Naive thymus-derived CD8-positive, alpha-beta T cell (primary cell): ENCODE measurements at regions not wholly inside any gene's neighbourhood (a gene's known extent, or its start where the extent isn't known, plus 50 kb on each side); places are given as distances from the start of the nearest gene placed in this dataset.

ENCODE experiments used
- ATAC-seq, 2 donors: fragments of 150-1000 bp; cut with Tn5 transposase in 1 of 2; sonication (Bioruptor Pico), chemical (Tn5 transposase) in 1 of 2; 1 replicate in 1 of 2; 2 replicates in 1 of 2; pipeline ENCODE4 v1.10.0; 2021; ENCODE audit warnings: mild to moderate bottlenecking in 2 of 2, moderate library complexity in 2 of 2
- POLR2A ChIA-PET: fragments of 350-600 bp; sonication (Branson Sonifier 250); formaldehyde crosslinking; loops from one replicate; lab custom pipeline; 2021; ENCODE audit warnings: antibody characterized with exemption; lab: Charles Lee
- DNase-seq, 10 donors: peaks; one replicate each; pipeline versions ENCODE4 v3.0.0 to v3.0.0-alpha.2; 2020 to 2022
- H3K27ac Mint-ChIP-seq, 10 donors: one replicate each; pipeline ENCODE4 v1.8.0; 2020 to 2022; ENCODE audit warnings: mild to moderate bottlenecking in 10 of 10, mixed read lengths in 10 of 10, moderate library complexity in 4 of 10, inconsistent platforms in 1 of 10
- H3K27me3 Mint-ChIP-seq, 5 donors: one replicate each; pipeline ENCODE4 v1.8.0; 2021 to 2022; ENCODE audit warnings: mixed read lengths in 5 of 5
- H3K36me3 Mint-ChIP-seq, 3 donors: one replicate each; pipeline ENCODE4 v1.8.0; 2020 to 2022; ENCODE audit warnings: mixed read lengths in 3 of 3, mild to moderate bottlenecking in 2 of 3, inconsistent platforms in 1 of 3
- H3K4me1 Mint-ChIP-seq, 4 donors: one replicate each; pipeline ENCODE4 v1.8.0; 2021 to 2022; ENCODE audit warnings: mixed read lengths in 4 of 4
- H3K4me3 Mint-ChIP-seq, 10 donors: one replicate each; pipeline ENCODE4 v1.8.0; 2020 to 2022; ENCODE audit warnings: mild to moderate bottlenecking in 10 of 10, mixed read lengths in 10 of 10, moderate library complexity in 6 of 10, inconsistent platforms in 1 of 10
- H3K9me3 Mint-ChIP-seq, 9 donors: one replicate each; pipeline ENCODE4 v1.8.0; 2020 to 2022; ENCODE audit warnings: mixed read lengths in 9 of 9, mild to moderate bottlenecking in 3 of 9, inconsistent platforms in 1 of 9, moderate library complexity in 1 of 9

- ATAC-seq (no peak), DNase-seq (no peak)
- Mint-ChIP-seq H3K4me1 (peaks cover 2 to 14% (median 4%) of the 10 kb centered on the region in 4 donors), H3K27me3 (peaks cover 0 to 13% (median 9%) of the 10 kb centered on the region in 5 donors), H3K4me3 (no peak overlapping the region), H3K9me3 (peaks cover 0 to 1% (median 0%) of the 10 kb centered on the region in 9 donors), H3K27ac (no peak overlapping the region), H3K36me3 (no peaks in the 10 kb centered on the region)
- POLR2A ChIA-PET: no interaction called here
Measured at GRCh38 chr2:128748835-128749605, 430.4 kb upstream of the HS6ST1 start.

DNA sequence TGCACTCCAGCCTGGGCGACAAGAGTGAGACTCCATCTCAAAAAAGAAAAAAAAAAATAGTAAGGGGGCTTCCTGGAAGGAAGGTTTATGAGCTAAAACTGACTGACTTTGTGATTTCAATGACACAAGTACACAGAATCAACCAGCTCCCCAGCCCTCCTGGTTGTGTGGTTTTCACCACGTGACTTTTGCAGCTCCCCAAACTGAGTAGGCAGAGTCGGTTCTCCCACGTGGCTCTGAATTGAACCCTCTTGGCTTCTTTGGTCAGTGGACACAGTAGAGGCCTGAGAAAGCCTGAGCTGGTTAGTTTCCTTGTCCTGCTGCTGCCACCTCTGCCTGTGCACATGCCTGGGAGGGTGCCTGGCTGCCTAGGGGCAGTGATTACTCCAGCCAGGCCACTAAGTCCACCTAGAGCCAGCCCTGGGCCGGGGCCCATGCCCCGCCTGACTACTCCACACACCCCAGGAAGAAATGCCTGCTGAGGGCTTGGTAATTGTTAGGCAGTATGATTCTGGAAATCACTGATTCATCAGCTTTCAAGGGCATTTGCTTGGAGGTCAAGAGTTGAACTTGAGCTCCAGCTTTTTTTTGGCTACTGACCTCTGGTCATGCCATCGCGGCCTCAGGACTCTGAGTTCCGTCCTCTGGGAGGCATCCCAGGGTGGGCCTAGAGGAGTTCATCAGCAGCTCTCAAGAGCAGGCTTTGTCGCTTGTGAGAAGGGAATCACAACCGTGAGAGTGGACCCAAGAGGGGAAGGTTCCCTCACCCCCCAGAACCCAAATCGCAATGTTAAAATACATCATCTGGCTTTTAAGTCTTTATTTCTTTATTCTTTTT is 431.9 kb upstream of the HS6ST1 start:
- Mint-ChIP-seq H3K4me1 (peaks cover 5 to 27% (median 13%) of the 10 kb centered on the region in 4 donors), H3K27me3 (peaks cover 1 to 13% (median 9%) of the 10 kb centered on the region in 5 donors), H3K27ac (peak overlapping the region in 2 of 10 donors; percentile 18 to 47), H3K4me3 (no peak overlapping the region), H3K9me3 (peaks cover 0 to 1% (median 0%) of the 10 kb centered on the region in 9 donors), H3K36me3 (no peaks in the 10 kb centered on the region)
- ATAC-seq (no peak), DNase-seq (no peak)
- POLR2A ChIA-PET: interaction anchor here (0.6 kb wide), 1 partner anchor 1601 kb away, joined by 3 read pairs; no protein-coding TSS in a partner anchor

GRCh38 chr2:128751746-128752145 is 433.1 kb upstream of the HS6ST1 start:
- Mint-ChIP-seq H3K27ac (no peak overlapping the region), H3K27me3 (peaks cover 3 to 13% (median 8%) of the 10 kb centered on the region in 5 donors), H3K4me3 (no peak overlapping the region), H3K36me3 (no peaks in the 10 kb centered on the region), H3K9me3 (no peaks in the 10 kb centered on the region), H3K4me1 (peaks cover 5 to 27% (median 15%) of the 10 kb centered on the region in 4 donors)
- DNase-seq (no peak), ATAC-seq (no peak)
- POLR2A ChIA-PET: no interaction called here

DNA sequence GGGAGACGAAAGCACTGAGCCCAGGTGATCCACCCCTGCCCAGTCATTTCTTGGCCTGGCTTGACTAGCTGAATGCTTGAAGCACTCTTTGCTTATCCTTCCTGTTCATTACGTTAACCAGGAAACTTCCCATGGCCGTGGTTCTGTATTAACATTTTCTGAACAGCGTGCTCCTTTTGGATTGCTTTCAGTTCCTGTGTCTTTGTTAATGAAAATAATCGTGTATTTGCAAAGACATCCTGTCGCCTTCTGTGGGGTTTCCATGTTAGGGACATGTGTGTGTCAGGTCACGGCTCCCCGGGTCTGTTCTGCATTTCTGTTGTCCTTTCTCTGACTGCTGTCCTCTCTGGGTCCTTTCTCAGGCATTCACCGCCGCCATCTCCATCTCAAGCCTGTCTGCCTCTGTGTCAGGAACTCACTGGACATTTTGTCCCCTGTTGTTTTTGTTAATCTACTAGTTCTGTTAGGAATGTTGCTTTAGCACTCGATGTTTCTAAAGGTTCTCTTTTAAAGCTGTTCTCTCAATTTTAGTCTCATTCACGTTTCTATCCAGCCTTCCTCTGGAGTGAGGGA is 434.1 kb upstream of the HS6ST1 start:
- ATAC-seq: no peak
- no peaks in the 10 kb centered on the region for H3K36me3 Mint-ChIP-seq
- POLR2A ChIA-PET: no interaction called here
- peak overlapping the region in 1 of 10 donors; percentile 10 for H3K27ac Mint-ChIP-seq
- no peak overlapping the region for H3K4me3 Mint-ChIP-seq
- no peak for DNase-seq
- peaks cover 3 to 13% (median 8%) of the 10 kb centered on the region in 5 donors for H3K27me3 Mint-ChIP-seq
- H3K9me3 Mint-ChIP-seq: no peaks in the 10 kb centered on the region
- H3K4me1 Mint-ChIP-seq: peaks cover 5 to 27% (median 15%) of the 10 kb centered on the region in 4 donors

DNA sequence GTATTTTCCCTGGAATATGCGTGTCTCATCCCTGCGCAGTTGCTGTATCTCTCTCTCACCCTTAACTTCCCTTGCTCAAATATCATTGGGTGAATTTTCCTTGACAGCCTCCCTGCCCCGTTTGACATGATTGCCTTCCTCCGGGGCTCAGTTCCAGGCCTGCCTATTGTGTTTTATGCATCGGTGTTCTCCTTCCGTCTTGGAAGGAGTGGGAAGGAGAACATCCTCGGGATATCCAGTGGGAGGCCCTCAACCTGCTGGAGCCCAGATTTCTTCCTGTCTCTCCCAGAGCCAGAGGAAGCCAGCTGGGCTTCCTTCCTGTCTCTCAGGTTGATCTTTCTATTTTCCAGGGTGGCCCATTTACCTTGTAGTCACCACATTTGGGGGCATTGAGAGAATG is 434.7 kb upstream of the HS6ST1 start:
- ATAC-seq (no peak), DNase-seq (no peak)

DNA sequence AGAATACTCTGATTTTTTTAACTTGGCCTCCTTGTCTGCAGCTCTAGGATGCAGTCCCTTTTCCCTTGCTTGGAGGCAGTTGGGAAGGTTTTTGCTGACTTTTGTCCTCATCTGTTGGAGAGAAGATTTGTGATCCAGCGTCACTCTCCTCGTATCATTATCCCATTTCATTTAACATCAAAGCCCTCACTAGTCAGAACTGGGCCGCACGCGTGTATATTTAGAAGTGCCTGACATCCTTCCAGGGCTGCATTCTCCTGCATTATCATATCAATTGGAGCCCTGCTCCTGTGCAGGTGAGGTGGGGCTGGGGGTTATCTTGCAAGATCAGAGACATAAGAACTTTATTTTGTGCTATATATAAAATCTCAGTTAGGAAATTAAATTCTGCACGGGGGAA is 435.1 kb upstream of the HS6ST1 start:
- H3K36me3 Mint-ChIP-seq: no peaks in the 10 kb centered on the region
- H3K4me1 Mint-ChIP-seq: peaks cover 5 to 27% (median 15%) of the 10 kb centered on the region in 4 donors
- no peak for ATAC-seq
- no peak overlapping the region for H3K4me3 Mint-ChIP-seq
- peaks cover 3 to 13% (median 8%) of the 10 kb centered on the region in 5 donors for H3K27me3 Mint-ChIP-seq
- POLR2A ChIA-PET: no interaction called here
- H3K27ac Mint-ChIP-seq: peak overlapping the region in 1 of 10 donors; percentile 0
- no peaks in the 10 kb centered on the region for H3K9me3 Mint-ChIP-seq
- DNase-seq: no peak

More for the DNA sequence above, 434.7 kb upstream of the HS6ST1 start:
- no peak overlapping the region for H3K4me3 Mint-ChIP-seq
- H3K36me3 Mint-ChIP-seq: no peaks in the 10 kb centered on the region
- H3K4me1 Mint-ChIP-seq: peaks cover 5 to 27% (median 15%) of the 10 kb centered on the region in 4 donors
- H3K27me3 Mint-ChIP-seq: peaks cover 3 to 13% (median 8%) of the 10 kb centered on the region in 5 donors
- POLR2A ChIA-PET: no interaction called here
- H3K27ac Mint-ChIP-seq: peak overlapping the region in 1 of 10 donors; percentile 10
- no peaks in the 10 kb centered on the region for H3K9me3 Mint-ChIP-seq

- no peaks in the 10 kb centered on the region for H3K9me3 Mint-ChIP-seq
- H3K27me3 Mint-ChIP-seq: peaks cover 3 to 13% (median 8%) of the 10 kb centered on the region in 5 donors
- POLR2A ChIA-PET: no interaction called here
- peak in 2 of 10 donors; percentile 19 to 49 for DNase-seq
- no peak for ATAC-seq
- peak overlapping the region in 2 of 10 donors; percentile 15 to 23 for H3K4me3 Mint-ChIP-seq
- peaks cover 5 to 27% (median 15%) of the 10 kb centered on the region in 4 donors for H3K4me1 Mint-ChIP-seq
- H3K27ac Mint-ChIP-seq: peak overlapping the region in 1 of 10 donors; percentile 0
- no peaks in the 10 kb centered on the region for H3K36me3 Mint-ChIP-seq
Measured at GRCh38 chr2:128754246-128754724, 435.6 kb upstream of the HS6ST1 start.

GRCh38 chr2:128755695-128756364 is 437.2 kb upstream of the HS6ST1 start:
- DNase-seq: no peak
- no peaks in the 10 kb centered on the region for H3K36me3 Mint-ChIP-seq
- H3K27me3 Mint-ChIP-seq: peaks cover 3 to 13% (median 13%) of the 10 kb centered on the region in 5 donors
- peak overlapping the region in 1 of 10 donors; percentile 31 for H3K27ac Mint-ChIP-seq
- ATAC-seq: no peak
- no peak overlapping the region for H3K4me3 Mint-ChIP-seq
- H3K4me1 Mint-ChIP-seq: peaks cover 5 to 27% (median 15%) of the 10 kb centered on the region in 4 donors
- POLR2A ChIA-PET: no interaction called here
- H3K9me3 Mint-ChIP-seq: peaks cover 0 to 7% (median 0%) of the 10 kb centered on the region in 9 donors

GRCh38 chr2:128756365-128756717 is 437.7 kb upstream of the HS6ST1 start:
- no peak overlapping the region for H3K27ac Mint-ChIP-seq
- ATAC-seq: no peak
- no peaks in the 10 kb centered on the region for H3K36me3 Mint-ChIP-seq
- peaks cover 0 to 7% (median 0%) of the 10 kb centered on the region in 9 donors for H3K9me3 Mint-ChIP-seq
- H3K4me1 Mint-ChIP-seq: peaks cover 5 to 27% (median 15%) of the 10 kb centered on the region in 4 donors
- DNase-seq: no peak
- no peak overlapping the region for H3K4me3 Mint-ChIP-seq
- H3K27me3 Mint-ChIP-seq: peaks cover 3 to 13% (median 13%) of the 10 kb centered on the region in 5 donors
- POLR2A ChIA-PET: no interaction called here

- POLR2A ChIA-PET: no interaction called here
- Mint-ChIP-seq H3K4me1 (peaks cover 0 to 1% (median 0%) of the 10 kb centered on the region in 4 donors), H3K27me3 (peaks cover 0 to 28% (median 6%) of the 10 kb centered on the region in 5 donors), H3K27ac (no peak overlapping the region), H3K36me3 (peaks cover 0 to 6% (median 0%) of the 10 kb centered on the region in 3 donors), H3K4me3 (no peak overlapping the region), H3K9me3 (peaks cover 6 to 34% (median 18%) of the 10 kb centered on the region in 9 donors)
- DNase-seq (no peak), ATAC-seq (no peak)
Measured at GRCh38 chr2:128765811-128766210, 447.1 kb upstream of the HS6ST1 start.

DNA sequence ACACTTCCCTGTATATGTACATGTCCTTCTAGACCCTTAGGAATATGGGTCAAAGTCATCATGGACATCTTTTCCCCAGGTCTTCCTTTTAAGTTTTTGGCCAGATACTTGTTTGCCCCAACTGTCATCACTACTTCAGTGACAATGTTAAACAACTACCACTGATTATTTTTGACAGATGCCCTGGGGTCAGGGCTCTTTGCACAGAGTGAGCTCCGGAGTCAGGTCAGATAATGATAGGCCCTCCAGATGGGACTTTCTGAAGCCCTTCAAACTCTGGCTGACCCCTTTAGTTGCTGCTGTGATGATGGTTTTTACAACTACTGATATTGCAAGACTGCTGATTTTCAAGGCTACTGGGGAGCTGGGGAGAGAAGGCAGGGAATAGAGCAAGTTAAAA is 449.4 kb upstream of the HS6ST1 start:
- DNase-seq (no peak), ATAC-seq (no peak)
- Mint-ChIP-seq H3K27me3 (peaks cover 0 to 27% (median 6%) of the 10 kb centered on the region in 5 donors), H3K4me3 (no peak overlapping the region), H3K36me3 (peaks cover 0 to 5% (median 0%) of the 10 kb centered on the region in 3 donors), H3K9me3 (peaks cover 5 to 24% (median 10%) of the 10 kb centered on the region in 9 donors), H3K27ac (no peak overlapping the region), H3K4me1 (peaks cover 0 to 1% (median 0%) of the 10 kb centered on the region in 4 donors)
- POLR2A ChIA-PET: no interaction called here
